GM19438 (cell line): ENCODE measurements at regions not wholly inside any gene's neighbourhood (a gene's known extent, or its start where the extent isn't known, plus 50 kb on each side); places are given as distances from the start of the nearest gene placed in this dataset.

Experiments used
- ATAC-seq: cut with Tn5 transposase; IDR thresholded peaks from one replicate; pipeline ENCODE4 v1.9.1; 2021; ENCODE audit warnings: low read depth; ENCODE audit not compliant: unreplicated experiment

DNA sequence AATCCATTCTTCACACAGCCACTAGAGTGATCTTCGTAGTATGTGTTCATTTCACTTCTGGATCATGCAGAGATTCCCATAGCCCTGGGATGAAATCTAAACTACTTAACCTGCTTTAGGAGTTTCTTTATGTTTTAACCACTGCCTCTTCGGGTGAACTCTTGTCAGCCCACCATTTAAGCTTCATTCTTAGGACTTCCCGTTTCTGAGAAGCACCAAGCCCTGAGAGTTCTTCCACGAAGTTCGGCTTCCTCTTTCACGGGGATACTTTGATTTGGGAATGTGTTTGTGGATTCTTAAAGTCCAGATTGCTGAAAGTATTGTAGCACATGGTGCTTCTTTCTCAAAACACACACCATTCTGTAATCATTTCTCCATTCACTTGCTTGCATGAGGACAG is 205.0 kb downstream of the UBE2E3 start:
- ATAC-seq, result no peak

DNA sequence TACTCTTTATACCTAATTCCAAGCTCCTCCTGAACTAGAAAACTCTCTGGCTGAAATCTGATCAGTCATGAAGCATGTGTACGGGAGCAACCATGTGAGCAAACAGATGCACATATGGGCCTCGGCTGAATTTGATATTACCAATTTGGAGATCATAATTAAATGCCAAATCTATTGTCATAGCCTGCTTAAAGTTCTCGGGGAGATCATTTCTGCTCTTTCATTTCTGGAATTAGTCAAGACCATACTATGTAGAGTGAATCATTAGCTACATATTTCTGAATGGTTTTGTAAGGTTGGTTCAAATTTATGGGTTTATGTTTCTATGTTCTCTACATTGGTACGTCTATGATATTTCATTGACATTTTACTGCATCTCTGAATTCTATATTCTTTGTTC is 205.5 kb downstream of the UBE2E3 start:
- no peak for ATAC-seq

DNA sequence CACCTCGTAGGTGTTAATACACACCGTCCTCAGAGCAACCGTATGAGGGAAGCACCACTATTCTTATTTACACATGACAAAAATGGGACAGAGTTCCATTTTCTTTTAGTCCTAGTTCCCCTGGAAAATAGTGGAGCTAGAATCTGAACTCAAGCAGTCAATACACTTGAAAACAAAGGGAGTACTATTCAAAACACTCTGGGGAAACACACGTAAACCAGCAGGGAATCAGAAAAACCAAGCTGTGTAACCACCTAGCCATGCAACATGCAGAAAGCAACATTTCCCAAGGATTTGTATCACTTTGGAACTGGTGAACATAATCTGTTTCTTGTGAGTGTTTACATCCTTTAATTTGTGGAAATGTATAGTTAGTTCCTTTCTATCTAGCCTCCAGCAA is 208.2 kb downstream of the UBE2E3 start:
- ATAC-seq, result no peak

DNA sequence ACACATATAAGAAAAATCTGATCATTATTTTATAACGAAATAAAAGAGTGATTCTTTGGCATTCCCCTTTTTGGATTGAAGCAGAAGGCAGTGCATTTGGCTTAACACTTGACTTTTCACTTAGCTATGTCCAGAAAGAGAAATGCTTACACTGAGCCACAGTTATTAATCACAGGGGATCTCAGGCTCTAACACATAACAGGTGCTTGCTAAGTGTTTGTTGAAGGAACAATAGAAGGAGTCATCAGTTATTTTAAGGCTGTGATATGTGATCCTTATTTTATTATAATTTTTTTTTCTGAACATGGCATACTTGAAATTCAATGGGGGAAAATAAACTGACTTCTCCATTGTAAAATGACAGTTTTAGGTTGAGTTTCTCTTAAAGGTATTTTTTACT is 209.5 kb downstream of the UBE2E3 start:
- ATAC-seq, result no peak

DNA sequence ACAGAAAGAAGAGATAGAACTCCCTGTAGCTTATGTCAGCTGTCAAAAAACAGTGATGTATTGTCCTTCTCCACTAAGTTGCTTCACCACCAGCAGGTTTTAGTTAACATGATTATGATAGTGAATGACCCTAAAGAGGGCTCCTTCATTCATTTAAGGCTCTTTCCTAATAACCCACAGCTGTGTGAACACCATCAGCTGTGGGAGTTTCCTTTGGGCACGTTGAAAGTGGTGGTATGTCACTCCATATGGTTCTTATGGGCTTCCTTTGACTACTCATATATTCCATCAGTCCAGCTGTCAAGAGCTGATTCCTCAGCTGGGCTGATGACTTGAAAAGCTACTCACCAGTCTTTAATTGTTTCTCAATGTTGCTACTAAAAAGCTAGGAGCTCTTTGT is 210.3 kb downstream of the UBE2E3 start:
- ATAC-seq, result no peak

DNA sequence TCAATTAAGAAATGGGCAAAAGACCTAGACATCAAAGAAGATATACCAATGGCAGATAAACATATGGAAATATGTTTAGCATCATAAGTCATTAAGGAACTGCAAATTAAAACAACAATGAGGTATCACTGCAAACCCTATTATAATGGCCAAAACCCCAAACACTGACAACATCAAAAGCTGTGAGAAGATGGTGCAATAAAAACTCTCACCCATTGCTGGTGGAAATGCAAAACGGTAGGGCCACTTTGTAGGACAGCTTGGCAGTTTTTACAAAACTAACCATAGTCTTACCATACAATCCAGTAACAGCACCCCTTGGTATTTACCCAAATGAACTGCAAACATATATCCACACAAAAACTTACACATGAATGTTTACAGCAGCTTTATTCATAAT is 213.1 kb downstream of the UBE2E3 start:
- ATAC-seq, result no peak

DNA sequence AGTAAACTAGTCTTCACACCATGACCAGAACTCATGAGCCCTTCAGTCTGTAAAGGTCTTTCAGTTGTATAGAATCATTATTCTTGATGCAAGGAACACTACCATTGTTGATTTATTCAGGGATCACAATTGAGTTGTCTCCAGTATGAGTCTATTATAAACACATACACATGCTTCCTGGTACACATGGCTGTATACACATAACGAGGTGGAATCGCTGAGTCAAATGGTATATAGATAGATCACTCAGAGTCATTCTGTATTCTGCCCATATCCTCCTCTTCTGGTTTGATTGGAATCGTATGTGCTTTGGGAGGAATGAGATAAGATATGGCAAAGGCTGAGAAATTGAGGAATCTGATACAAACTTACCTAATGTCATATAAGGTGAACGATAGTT is 216.0 kb downstream of the UBE2E3 start:
- ATAC-seq, result no peak

DNA sequence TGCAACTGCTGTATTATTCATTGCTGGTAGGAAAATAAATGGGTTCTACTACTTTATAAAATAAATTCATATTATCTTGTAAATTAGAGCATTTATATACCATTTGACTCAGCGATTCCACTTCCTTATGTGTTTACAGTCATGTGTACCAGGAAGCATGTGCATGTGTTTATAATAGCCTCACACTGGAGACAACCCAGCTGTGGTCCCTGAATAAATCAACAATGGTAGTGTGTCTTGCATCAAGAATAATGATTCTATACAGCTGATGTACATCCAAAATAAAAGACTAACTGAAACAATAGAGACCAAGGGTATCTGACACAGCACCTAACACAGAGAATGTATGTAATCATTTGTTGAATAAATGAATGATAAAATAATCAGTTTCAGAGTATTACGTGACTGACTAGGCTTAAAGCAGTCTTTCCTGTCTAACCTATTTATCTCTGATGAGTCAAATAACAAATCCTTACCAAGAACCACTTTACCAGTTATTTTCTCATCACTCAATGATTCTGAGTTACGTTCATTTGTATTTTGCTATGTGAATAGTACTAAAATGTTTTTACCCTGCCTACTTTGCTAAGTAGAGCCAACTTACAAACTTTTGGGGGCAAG is 216.8 kb downstream of the UBE2E3 start:
- no peak for ATAC-seq

DNA sequence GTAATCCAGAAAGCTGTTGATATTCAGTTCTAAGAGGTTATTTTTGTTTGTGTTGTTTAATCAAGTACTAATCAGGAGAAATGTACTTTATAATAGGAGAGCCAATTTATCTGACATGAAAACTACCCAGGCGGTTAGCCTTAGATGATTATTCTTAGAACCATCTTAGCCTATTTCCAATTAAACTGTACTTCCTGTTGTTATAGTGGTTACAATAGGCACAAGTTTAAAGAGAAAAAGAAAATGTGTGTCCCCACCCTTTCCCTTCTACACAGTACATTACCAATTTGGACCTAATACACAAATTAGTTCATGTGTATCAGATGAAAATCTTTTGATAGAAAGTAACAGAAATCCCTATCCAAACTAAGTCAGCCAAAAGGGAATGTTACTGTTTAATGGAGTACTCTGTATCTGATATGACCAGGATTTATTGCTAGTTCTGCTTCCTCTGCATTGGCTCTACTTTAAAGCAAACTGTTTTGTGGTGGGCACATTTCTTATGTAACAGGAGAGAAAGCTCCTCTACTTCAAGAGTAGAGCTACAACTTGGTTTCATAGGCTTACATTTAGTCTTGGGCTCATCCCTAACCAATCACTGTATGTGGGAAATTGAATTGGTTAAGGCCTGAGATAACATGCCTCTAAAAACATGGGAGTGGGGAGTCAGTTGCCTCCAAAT is 217.9 kb downstream of the UBE2E3 start:
- no peak for ATAC-seq

DNA sequence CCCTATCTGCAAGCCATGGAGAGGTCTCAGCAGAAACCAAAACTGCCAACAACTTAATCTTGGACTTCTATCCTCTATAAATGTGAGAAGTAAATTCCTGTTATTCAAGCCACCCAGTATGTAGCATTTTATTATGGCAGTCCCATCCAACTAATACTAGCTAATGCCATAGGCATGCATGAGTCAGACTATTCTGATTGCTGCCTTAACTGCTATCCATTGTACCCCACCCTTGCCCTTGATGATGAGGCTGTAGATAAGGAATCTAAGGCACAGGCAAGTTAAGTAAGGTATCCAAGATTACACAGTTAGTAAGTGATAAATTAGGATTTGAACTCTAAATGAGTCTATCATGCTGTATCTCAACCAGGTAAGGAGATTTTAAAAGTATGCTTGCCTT is 223.0 kb downstream of the UBE2E3 start:
- no peak for ATAC-seq

DNA sequence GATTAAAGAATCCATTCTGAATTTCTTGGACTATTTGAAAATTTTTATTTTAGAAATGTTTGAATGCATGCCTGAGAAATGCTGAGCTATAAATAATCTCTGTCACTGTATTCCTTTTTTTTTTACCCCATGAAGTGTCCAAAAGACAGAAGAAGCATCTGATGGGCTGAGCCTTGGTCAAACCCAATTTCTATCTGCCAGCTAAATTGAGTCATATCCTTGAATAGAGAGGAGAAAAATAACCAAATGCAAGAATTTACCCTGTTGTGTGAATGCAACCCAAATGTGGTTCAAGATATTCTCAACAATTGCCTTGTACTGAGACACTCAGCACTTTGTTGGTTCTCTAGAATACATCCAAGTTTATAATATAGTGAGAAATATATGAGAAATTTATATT is 223.5 kb downstream of the UBE2E3 start:
- ATAC-seq, result no peak

DNA sequence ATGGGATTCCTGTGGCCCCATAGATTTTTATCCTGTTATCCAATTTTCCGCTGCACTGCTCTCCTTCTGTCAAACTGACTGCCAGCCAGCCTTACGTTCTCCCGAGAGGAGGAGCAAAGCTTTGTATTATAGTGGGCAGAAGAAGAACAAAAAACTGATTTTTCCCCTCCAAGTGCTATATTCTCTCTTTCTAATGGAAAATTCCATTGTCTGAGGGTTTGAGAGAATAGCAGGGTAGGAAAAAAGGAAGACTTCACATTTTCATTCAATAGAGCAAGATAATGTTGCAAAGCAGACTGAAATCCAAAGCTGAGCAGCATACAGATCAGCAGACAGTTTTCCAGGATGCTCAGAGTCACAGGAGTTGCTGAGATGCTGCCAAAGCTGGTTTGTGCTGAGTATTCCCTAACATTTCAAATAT is 238.0 kb downstream of the UBE2E3 start:
- ATAC-seq, result no peak

DNA sequence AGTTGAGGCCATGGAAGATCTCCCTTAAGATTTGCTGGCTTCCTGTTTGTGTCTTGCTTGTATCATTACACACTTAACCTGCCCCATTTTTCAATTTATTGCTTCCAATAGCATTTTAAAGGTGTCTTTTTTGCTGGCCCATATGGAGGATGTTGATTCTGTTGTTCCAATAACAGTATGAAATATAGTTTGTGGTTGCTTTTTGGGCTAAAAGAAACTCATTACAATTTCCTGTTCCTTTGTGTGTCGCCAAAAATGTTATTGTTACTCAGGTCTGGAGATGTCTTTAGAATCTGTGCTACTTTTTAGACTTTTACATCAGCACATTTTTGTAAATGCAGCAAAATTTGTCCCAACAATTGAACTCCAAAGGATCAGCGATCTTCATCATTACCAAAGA is 234.0 kb upstream of the ITGA4 start:
- no peak for ATAC-seq

DNA sequence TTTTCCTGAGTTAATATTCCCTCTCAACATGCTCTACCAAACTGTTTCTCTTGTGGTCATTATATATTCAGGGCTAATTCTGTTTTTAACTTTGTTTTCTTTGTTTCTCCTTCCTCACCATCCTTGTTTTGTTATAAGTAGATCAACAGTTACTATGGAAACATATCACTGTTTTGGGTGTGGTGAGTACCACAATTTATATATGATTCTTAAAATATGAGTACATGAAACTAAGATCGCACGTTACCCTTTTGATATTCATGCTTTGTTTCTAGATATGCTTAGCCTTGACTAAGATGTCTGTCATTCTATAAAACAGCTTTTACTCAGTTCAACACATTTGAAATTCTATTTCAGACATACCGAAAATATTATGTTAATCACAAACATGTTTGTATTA is 232.3 kb upstream of the ITGA4 start:
- no peak for ATAC-seq

DNA sequence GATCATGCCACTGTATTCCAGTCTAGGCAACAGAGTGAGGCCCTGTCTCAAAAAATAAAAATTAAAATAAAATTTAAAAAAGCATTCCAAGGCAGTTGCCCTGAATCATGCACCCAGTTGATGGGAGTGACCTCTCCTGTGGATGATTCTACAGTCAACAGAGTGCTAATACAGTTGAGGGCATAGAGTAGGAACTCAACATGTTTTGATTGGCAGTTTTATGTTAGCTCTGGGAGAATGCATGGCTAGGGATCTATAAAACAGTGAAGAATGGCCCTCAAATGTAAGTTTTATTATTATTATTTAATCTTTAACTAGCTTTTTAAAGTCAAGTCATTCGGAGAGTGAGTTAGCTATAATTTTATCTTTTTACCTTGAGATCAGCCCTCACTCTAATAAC is 228.5 kb upstream of the ITGA4 start:
- ATAC-seq, result no peak

DNA sequence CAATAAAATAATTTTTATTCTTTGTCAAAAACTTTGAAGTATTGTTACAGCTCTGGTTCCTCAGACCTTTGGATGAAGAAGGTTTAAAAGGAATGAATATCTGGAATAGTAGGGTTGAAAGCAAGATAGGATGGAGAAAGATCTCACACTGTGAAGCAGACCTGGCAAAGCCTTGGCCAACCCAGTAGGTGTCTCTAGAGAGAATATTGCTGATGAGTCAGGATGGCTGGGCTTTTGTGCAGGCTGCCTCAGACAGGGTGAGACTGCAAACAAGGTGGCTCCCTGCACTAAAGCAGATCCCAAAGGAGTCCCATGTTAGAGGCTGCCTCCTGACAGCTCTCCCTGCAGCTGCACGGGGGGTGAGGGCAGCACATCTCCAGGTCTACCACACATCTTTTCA is 226.0 kb upstream of the ITGA4 start:
- ATAC-seq, result no peak

DNA sequence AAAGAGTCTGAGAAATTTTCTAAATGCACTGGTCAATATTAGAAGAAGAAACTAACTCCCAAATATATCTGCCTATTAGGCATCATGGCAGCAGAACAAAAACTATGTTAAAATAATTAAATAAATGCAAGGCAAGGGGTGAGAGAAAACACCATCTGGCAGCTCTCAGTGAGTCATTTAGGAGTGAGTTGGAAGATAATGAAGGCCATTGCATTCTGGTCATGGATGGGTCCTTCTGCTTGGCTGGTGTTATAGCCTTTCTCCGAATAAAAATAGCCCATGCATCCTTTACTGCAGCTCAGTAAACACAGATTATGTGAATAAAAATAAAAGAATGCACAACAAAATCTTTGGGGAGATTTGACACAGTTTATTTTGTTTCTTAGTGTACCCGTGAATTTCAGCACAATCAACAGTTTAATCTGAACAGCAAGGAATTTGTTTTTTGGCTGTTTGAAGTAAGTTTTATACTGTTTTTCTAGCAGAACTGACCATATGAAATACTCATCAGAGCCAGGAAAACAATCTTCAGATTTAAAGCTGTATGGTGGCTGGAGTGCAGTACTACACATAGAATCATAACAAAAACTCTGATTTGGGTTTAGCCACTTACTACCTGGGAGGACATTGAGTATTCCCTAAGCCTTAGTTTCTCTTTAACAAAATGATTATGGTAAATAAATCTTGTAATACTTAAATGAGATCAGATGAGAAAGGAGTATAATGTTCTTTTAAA is 225.1 kb upstream of the ITGA4 start:
- no peak for ATAC-seq

DNA sequence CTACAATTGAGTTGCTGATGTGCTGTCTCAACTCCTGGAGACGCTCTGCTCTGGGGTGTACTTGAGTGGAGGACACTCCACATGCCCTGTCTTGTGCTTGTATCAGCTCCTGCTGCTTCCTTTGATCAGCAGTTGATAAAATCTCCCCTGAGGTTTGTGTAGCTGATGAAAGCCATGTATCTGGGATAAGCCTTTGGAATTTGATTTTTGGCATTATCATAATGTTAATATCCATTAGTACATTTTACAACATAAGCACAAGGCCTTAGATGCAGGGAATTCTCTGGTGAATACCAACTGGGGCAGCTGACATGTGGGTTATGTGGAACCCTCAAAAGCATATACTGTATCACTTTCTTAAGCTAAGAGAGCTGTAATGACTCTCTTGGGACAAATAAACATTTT is 222.7 kb upstream of the ITGA4 start:
- ATAC-seq, result no peak

DNA sequence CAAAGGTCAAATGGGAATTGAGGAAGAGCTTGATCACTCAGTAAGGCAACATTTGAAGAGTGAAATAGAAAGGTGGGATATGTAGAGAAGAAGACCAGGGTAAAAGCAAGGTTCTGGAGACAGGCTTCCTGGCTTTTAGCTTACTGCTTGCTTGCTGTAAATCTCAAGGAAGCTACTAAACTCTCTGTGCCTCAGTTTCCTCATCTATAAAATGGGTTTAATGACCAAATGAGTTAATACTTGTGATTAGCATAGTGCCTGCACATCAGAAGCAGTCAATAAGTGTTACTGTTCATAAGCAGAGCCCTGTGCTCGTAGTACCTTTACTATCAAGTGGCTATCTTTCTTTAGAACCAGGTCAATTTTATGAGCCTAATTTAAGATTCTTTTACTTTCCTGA is 222.2 kb upstream of the ITGA4 start:
- no peak for ATAC-seq

DNA sequence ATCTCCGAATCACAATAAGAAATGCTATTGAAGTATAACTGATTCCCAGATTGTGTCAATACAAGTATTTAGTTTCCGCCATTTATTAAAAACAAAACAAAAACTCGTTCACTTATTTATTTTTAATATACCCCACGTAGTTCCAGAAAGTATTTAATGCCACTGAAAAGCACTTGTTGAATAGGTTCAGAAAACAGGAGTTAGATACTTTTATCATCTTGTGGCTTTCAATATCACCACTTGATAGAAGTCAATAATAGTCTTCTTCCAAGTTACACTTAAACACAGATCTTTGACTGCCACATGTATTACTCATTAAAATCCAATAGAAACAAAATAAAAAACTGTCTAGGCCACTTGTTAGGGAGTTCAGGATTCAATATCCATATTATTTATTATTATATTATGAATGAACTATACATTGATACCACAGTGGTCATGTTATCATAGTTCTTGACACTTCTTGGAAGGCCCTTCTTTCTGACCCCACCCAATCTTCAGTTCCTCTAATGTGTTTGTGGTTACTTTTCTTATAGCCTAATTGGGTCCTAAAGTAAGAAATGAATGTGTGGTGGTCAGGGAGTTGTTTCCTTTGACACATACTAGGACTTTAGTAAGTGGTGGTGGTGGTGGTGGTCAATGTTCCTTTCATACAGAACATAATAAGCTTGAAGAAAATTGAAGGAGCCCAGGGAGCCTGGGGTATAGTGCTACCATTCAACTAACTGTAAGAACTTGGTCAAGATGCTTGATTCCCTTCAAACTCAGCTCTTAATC is 221.3 kb upstream of the ITGA4 start:
- peak; percentile 95 for ATAC-seq

DNA sequence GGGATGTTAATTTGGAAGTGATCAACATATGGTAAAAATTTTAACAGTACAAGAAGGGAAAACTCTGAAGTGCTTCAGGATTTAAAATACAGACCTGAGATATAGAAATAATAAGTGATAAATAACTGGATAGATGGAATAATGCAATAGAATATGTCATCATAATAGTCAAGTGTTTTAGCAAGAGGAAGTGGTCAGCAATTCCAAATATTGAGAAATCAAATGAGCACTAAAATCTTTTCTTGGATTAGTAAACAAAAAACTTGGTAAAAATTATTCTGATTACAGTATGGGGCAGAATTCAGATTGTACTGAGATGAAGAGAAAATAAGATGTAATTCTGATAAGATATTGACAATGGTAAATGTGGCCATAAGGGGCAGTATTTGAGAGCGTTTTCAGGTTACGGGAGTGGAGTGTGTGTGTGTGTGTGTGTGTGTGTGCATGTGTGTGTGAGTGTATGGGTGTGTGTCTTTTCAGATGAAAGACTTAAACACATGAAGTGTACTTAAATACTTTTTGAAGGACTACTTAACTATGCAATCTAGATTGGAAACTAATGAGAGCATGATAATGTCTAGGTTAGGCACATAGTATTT is 217.9 kb upstream of the ITGA4 start:
- no peak for ATAC-seq
